ENCODE measurements at regions not wholly inside any gene's neighbourhood (a gene's known extent, or its start where the extent isn't known, plus 50 kb on each side); places are given as distances from the start of the nearest gene placed in this dataset.

- TF ChIP-seq CTCF (IDR thresholded peaks at IDR 0.05) (no peak), TCF7L2 (IDR thresholded peaks at IDR 0.05; ENCODE audit: low read depth, low read length) (no peak), REST (IDR thresholded peaks at IDR 0.05; ENCODE audit: insufficient read depth in 1 of 2, low read depth in 2 of 2, low read length in 1 of 2) (no peak), POLR2AphosphoS5 (IDR thresholded peaks at IDR 0.05; ENCODE audit: low read depth, low read length) (no peak), SIN3A (IDR thresholded peaks at IDR 0.05; ENCODE audit: borderline replicate concordance, insufficient read depth, low read depth, low read length) (no peak)
These were observed 93.4 kb upstream of the RXFP1 start for GRCh38 chr4:158428242-158428641.

Measured in Panc1 (cell line).